ENCODE measurements at regions not wholly inside any gene's neighbourhood (a gene's known extent, or its start where the extent isn't known, plus 50 kb on each side); places are given as distances from the start of the nearest gene placed in this dataset.

DNA sequence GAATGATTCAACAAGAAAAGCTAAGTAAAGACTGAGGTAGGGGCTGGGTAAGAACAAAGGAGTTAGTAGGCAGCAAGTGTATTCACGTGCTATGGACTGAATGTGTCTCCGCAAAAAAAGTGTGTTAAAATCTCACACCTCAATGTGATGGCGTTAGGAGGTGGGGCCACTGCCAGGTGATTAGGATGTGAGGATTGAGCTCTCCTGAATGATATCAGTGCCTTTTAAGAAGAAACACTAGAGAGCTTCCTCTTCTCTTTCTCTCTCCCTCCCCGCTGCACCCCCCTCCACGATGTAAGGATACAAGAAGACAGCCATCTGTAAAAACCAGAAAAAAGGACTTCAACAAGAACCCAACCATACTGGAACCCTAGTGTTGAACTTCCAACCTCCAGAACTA is 396.1 kb upstream of the PLXNA2 start:
- DNase-seq (ENCODE audit: low read depth) = no peak

GRCh38 chr1:208641579-208642280 is 397.5 kb upstream of the PLXNA2 start:
- no peak for DNase-seq (ENCODE audit: low read depth)

- DNase-seq (ENCODE audit: low read depth) = no peak
These were observed 398.9 kb upstream of the PLXNA2 start for GRCh38 chr1:208643005-208643597.

GRCh38 chr1:208644401-208645160 is 400.4 kb upstream of the PLXNA2 start:
- DNase-seq (ENCODE audit: low read depth) = no peak

DNA sequence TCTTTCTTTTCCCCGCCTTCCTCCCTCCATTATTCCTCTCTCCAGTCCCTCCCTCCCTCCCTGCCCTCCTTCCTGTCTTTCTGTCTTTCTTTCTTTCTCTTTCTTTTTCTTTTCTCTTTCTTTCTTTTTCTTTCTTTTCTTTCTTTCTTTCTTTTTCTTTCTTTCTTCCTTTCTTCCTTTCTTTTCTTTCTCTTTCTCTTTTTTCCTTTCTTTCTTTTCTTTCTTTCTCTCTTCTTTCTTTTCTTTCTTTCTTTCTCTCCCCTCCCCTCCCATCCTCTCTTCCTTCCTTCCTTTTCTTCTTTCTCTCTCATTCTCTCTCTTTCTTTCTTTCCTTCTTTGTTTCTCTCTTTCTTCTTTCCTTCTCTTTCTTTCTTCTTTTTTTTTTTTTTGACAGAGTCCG is 402.2 kb upstream of the PLXNA2 start:
- no peak for DNase-seq (ENCODE audit: low read depth)

- DNase-seq (ENCODE audit: low read depth) = no peak
These were observed 404.0 kb upstream of the PLXNA2 start for GRCh38 chr1:208648146-208648545.

GRCh38 chr1:208652296-208653160 is 408.3 kb upstream of the PLXNA2 start:
- DNase-seq (ENCODE audit: low read depth) = no peak

- DNase-seq (ENCODE audit: low read depth) = no peak
These were observed 409.2 kb upstream of the PLXNA2 start for GRCh38 chr1:208653426-208653825.

DNA sequence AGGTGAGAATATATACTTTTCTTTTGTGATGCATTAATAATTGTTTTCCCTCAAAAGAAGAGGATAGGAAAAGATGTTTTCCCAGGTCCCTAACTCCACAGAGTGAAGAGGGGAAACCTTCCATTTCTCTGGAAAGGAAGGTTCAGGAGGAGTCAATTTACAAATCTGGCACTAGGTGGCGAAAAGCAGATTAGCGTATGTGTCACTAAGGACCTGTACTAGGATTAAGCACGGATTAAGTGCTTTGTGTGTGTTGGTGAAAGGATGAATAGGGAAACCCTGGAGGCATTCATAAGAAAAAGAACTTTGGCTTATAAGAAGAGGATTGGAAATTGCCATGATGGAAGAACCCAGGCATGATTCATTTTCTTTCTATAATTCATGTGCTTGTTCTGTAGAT is 410.1 kb upstream of the PLXNA2 start:
- DNase-seq (ENCODE audit: low read depth) = no peak

DNA sequence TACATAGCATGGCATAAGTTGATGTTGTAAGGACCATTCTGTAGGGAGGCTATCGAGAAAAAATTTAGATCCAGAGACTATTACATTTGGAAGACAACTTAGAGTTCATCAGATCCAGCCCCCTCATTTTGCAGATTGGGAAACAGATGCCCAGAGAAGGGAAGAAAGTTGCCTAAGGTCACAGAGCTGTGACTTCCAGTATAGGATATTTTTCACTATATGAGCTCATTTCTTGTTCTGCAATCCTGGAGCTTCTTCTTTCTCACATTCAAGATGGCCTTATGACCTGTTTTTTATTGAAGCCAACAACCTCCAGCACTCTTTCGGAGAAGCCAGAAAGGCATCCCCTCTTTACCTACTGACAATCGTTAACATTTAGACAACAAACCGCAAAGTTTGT is 421.8 kb upstream of the PLXNA2 start:
- no peak for DNase-seq (ENCODE audit: low read depth)

GRCh38 chr1:208668991-208669390 is 424.8 kb upstream of the PLXNA2 start:
- no peak for DNase-seq (ENCODE audit: low read depth)

DNA sequence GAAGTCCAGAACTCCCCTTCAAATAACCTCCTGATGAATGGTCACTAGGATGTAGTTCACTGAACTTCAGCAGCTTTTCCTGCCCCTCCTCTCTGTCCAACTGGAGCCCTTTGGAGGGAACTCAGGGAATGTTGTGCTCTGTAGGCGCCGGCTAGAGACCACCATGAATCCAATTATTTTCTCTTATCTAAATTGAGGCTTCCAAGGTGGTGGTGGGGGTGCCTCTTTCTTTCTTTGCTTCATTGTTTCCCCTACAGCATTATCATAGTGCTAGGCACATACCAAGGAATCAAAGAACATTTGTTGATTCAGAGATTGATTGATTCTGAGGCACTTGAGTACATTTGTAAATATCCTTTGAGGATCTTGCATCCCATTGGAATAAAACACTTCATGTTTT is 426.6 kb upstream of the PLXNA2 start:
- no peak for DNase-seq (ENCODE audit: low read depth)

GRCh38 chr1:208681878-208682663 is 437.9 kb upstream of the PLXNA2 start:
- no peak for DNase-seq (ENCODE audit: low read depth)

DNA sequence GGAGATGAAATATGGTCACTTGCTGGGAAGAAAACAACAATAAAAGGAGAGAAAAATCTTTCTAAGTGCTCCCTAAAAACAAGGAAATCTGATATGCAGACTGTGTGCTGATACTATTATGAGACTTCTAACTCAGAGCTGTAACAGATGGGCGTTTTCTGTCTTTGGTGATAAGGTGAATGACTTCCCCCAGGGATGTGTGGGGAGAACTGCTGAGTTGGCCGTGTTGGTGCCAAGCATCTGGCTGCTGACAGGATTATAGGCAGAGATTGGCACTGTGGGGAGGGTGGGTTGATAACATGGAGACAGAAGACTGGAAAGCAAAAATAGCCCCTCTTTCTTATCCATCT is 438.5 kb upstream of the PLXNA2 start:
- no peak for DNase-seq (ENCODE audit: low read depth)

GRCh38 chr1:208683141-208683540 is 439.0 kb upstream of the PLXNA2 start:
- DNase-seq (ENCODE audit: low read depth) = no peak

DNA sequence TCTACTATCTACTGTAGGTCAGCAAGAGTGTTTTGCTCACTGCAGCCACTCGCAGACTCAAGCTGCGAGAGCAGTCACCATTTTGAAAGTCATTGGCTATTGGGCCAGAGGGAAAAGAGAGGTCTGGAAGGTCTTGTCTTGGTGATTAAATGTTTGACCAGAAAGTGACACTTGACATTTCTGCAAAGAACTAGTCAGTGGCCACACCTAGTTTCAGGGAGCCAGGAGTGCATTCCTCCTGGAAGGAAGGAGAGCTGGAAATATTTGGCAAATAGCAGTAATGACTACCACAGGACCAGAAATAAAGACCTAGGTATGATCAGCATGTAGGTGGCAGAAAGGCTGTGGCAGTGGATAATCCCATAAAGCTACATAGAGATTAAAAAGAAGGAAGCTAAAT is 440.0 kb upstream of the PLXNA2 start:
- DNase-seq (ENCODE audit: low read depth) = no peak

DNA sequence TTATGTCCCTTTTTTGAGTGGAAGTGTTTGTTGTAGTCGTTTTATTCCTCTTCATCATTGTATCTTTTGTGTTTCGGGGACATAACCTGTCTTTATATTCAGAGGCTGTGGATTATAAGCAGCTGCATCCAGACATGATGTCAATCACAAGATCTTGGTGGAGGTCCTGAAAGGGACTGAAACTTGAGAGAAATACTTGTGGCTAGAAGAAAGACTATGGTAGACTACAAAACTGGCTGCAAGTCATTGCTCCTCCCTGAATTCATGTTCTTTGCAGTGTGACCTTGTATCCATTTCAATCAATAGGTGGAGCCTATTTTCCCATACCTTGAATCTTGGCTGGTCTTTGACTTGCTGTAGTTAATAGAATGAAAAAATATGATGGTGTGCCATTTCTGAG is 442.4 kb upstream of the PLXNA2 start:
- no peak for DNase-seq (ENCODE audit: low read depth)

GRCh38 chr1:208688656-208689315 is 444.6 kb upstream of the PLXNA2 start:
- no peak for DNase-seq (ENCODE audit: low read depth)

- no peak for DNase-seq (ENCODE audit: low read depth)
These were observed 446.8 kb upstream of the PLXNA2 start for GRCh38 chr1:208691012-208691411.

DNA sequence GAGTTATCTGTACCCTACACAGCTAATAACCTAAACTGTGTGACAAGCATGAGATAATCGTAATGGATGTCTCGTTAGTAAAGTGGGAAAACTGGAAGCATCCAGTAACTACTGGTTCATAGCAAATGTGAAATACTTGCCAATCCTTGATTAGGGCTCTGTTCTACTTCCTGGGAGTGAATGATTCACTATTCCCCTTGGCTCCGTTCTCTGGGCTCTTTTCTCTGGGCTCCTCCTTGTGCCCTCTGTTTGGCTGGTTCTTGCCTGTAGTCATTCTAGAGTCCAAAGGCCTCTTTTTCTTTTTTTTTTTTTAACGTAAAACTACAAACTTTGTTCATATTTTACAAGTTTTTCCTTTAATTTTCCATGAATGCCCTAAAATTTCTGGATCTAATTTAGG is 465.8 kb upstream of the PLXNA2 start:
- no peak for DNase-seq (ENCODE audit: low read depth)

- no peak for DNase-seq (ENCODE audit: low read depth)
These were observed 470.1 kb upstream of the PLXNA2 start for GRCh38 chr1:208714323-208714722.
